ENCODE measurements at regions not wholly inside any gene's neighbourhood (a gene's known extent, or its start where the extent isn't known, plus 50 kb on each side); places are given as distances from the start of the nearest gene placed in this dataset.
"Not testable (repeated sequence)": the region's sequence is repeated elsewhere in the genome, so short reads cannot be mapped to it uniquely, and the experiment has no call there.

DNA sequence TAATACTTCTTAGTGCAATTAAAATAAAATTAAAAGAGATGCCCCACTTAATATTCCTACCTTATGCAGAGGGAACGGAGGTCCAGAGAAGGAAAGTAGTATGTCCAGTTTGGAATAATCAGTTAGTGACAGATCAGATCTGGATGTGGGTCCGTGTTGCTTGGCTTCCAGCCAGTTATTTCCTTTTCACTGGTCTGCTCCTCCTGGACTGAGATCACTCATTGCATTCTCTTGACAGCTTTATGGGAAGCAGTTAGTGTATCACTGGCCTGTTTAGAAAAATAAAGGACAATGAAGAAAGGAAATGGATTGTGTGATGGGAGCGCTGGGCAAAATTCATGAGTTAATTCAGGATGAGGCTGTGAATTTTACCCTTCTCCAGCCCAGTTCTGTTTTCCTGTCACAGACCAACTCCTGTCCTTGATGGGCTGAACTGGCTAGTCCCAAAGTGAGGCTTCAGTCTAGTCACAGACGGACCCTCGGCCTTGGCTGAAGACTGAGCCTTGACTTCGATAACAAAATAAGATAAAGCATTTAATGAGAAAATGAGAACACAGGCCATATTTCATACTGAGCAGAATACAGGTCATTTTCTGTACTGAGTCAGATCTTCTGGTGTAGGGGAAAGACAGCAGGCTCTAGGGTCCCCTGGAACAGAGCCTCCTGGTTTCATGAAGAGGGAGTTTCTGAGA, 85.2 kb upstream of the TRABD2B start:
- DNase-seq: no peak

DNA sequence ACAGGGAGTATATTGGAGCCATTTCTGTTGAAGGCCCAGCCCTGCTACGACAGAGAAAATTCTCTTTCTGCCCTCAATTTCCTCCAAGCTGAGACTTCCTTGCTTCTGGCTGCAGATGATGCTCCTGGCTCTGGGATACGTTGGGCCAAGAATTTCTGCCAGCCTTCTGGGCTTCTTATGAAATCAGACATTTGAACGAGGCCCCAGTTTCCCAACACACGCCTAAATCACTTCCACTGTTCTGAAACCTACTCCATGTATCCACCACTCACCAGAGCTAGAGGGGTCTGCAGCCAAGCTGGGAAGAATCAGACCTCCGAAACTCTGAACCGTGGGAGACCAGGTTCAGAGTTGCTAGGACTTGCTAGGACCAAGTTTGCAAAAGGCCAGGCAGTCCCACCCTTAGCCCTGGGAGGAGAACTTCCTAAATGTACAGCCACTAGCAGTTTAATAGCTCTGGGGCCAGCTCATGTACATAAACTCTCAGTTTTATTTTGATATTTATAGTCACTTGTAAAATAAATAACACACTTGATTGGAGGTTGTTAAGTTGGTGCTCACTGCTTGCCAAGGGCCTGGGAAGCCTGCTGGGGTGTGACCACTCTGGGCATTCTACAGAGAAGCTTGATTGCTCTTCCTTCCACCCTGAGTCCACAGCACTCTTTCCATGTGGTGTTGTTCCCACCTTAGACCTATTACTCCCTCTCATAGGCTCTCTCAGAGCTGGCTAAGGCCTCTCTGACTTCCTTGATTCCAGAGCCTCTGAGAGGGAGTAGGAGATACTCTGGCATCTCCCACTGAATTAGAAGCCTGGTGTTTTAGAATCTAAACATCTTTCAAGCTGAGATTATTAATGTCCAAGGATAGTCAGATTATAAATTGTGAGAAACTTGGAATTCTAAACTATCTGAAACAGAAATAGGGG, 83.4 kb upstream of the TRABD2B start:
- DNase-seq: no peak

GRCh38 chr1:48079096-48079495, 81.9 kb upstream of the TRABD2B start:
- DNase-seq: no peak

DNA sequence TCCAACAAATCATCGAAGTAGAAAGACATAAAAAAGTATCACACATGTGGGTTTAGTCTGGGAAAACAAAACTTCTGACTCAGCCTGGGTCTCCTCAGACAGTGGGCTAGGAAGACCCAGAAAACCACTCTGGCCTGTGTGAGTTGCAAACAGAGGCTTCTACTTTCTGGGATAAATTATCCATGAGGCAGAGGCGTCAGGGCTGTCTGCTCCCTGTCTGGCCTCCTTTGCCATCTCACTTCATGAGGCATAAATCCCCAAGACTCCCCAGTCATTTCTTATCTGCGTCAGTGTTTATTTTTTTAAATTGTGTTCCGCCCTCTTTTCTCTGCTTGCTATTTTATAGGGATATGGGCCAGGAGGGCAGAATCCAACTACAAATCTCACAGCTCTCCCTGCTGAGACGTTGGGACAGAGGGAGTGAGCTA, 80.6 kb upstream of the TRABD2B start:
- DNase-seq: no peak

DNA sequence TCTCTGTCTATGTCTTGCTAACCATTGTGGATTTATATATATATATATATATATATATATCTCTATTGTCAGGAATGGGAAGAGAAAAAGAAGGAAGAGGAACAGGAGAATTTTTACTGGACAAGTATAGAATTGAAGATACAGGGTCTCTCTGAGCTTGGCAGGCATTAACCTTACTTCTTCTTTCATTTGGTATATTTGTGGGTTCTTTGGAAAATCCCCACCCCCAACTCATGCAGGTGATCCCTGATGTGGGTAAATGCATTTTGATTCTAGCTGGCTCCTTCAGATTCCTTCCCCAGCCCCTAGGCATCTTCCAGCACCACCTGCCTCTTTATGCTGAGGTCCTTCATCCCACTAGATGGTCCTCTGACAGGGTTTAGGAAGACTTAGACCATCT, 78.8 kb upstream of the TRABD2B start:
- no peak for DNase-seq

DNA sequence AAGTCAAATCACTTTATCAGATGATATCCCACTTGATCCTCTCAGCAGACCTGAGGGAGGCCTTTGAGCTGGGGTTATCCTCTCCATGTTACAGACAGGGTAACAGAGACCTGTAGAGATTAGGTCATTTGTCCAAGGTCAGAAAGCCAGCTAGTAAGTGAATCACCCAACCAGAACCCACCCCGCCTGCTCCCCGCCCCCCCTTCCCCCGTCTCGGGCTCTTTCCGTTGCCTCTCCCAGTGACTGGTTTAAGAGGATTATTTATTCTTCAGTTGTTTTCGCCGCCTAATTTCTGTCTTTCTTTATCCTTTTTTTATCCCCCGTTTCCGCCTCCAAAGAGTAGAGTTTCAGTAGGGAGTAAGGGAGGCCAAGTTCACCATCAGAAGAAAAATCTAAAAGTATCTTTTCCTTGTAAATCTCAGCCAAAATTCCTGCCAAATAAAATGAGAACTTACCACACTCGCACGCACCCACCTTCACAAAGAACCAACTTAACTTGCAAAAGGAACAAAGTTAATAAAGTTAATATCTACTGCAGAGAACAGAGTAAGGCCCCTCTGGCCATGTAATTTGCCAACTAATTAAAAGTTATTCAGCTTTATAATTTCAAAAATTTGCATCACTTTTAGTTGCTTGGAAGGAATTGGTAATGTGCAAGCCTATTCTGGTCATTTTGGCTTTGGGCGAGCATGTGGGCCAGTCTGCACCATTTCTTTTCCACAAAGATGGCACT, 76.8 kb upstream of the TRABD2B start:
- no peak for DNase-seq

DNA sequence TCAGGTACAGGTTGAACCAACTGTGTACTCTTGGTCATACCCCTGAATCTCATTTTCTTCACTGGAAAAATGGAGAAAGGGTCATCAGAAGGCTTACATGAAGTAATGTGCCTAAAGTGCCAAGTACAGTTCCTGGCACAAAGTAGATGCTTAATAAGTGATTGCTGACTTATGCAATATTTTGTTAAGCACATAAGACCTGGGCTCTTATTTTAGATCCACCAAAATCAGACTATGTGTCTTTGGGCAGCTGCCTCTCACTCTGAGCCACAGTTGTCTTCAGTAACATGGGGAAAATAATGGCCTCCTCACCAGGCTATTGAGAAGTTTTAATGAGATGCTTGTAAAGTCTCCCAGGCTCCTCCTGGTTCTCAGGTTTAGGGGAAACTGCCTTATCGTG, 74.3 kb upstream of the TRABD2B start:
- no peak for DNase-seq

GRCh38 chr1:48070396-48070750, 73.2 kb upstream of the TRABD2B start:
- no peak for DNase-seq

- DNase-seq: no peak
These were observed 72.6 kb upstream of the TRABD2B start for GRCh38 chr1:48069662-48070395.

DNA sequence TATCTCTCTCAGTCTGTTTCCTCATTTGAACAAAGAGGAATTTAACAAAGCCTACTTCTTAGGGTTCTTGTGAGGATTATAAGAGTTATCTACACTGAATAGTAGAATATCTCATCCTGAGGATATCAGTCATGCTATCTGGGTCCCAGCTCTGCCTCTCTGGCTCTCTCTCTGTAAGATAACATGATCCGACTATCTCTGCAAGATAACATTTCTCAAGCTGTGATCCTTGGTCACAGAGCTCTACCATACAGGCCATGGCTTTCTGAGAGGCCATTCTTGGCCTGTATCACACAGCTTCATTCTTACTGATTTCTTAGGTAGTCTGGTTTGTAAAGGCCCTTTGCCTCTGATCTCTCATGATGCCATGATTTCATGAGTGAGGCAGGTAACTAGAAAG, 71.0 kb upstream of the TRABD2B start:
- DNase-seq: no peak

DNA sequence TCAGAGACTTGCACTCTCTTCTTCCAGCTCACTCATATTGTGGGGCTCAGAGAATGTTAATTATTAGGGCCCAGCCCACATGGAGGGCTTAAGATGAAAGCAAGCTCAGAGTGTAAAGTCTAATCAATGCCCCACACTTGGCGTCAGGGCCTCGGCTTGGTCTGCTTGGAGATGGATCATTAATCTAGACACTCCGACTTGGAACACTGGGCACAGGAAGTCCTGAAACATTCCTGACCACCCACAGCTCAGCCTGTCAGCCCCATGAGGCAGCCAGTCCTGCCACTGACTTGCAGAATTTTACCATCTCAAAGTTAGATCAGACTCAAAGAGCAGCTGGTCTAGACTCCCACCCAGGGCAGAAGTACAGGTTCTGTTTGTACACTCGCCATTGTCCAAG, 69.8 kb upstream of the TRABD2B start:
- DNase-seq: no peak

DNA sequence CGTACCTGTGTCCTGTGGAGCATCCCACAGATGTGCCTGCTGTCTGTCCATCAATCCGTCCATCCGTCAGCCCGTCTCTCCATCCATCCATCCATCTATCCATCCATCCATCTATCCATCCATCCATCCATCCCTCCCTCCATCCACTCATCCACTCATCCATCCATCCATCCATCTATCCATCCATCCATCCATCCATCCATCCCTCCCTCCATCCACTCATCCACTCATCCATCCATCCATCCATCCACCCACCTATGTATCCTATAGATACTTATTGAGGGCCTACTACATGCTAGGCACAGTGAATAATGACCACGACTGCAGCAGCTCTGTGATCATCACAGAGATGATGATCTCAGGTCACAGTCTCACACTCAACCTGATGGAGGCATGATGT, 67.5 kb upstream of the TRABD2B start:
- not testable (repeated sequence) for DNase-seq

DNA sequence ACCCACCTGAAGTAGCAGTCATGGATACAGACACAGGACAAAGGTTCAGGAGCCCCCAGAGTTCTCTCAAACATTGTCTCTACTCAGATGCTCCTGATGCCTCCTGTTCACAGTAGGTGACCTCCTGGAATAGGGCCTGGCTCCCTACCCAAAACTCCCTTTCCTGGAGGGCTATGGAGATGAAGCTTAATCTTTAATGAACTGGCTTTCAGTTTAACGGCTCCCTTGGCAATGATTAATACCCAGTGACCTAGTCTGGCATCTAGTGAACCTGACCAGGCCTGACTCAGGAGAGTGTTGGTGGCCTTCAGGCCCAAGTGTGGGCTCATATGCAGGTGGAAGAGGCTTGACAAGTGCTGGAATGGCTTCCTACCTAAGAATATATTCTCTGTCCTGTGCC, 65.2 kb upstream of the TRABD2B start:
- no peak for DNase-seq

DNA sequence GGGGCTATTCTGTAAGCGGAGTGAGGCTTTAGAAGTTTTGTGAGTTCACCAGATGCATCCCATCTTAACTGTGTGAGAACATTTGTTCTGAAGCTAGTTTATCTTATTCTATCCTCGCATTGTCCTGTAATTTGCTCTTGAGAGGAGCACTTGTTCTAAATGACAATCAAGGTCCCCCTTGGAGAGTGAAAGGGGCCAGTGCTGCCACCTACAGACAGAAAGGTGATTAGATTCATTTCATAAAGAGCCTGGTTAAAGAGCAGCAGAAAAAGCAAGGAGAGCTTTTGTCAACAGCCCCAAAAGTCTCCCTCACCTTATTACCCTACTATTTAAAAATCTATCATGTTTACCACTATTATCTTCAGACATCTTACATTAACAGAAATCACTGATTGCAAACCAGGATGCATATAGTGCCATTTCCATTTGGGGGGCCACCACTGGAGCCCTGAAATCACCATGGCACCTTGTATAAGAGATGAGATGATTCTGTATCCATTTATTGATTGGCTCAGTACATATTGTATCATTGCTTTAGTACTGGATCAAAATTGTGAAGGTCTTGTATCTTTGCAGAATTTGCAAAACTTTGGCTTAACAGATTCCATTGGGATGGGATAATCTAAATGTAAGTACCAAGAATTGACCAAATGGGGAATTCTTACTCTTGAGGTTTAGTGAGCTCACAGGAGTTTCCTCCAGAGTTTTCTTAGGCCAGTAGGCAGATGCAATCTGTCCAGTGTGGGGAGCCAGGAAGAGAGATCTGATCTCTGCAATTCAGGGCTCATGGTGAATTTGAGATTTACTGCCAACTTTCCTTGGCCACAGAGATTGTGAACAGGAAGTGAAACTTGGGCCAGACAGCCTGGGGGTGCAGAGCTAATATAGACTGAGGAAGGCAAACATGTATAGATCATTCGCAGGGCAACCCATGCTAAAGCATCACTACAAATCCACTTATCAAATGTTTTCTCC, 64.3 kb upstream of the TRABD2B start:
- DNase-seq: no peak

DNA sequence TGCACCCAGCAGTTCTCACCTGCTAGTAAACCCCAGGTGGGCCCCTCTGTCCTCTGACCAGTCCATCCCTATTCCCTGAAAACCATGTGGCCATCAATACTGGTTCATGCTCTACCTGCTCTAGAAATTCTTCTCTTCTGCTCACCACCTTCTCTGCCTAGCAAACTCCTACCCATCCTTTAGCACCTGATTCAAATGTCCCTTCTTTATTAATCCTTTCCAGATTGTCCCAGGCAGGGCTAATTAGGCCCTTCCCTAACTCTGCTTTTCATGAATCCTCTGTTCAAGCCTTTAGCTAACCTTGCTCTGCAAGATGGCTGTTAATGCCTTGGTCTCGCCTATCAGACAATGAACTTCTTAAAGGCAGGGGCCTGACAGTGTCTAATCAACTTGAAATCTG, 62.1 kb upstream of the TRABD2B start:
- no peak for DNase-seq

- DNase-seq: no peak
These were observed 61.2 kb upstream of the TRABD2B start for GRCh38 chr1:48058135-48059025.

DNA sequence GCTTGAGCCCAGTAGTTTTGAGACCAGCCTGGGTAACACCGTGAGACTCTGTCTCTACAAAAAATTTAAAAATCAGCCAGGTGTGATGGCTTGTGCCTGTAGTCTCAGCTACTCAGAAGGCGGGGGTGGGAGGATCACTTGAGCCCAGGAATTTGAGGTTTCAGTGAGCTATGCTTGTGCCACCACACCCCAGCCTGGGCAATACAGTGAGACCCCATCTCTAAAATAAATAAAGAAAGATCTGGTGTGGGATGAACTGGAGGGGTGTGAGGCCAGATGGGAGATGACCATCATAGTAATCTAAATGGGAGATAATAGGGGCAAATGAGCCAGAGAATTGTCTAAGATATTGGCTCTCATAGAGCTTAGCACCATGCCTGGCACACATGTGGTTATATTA, 60.1 kb upstream of the TRABD2B start:
- no peak for DNase-seq

DNA sequence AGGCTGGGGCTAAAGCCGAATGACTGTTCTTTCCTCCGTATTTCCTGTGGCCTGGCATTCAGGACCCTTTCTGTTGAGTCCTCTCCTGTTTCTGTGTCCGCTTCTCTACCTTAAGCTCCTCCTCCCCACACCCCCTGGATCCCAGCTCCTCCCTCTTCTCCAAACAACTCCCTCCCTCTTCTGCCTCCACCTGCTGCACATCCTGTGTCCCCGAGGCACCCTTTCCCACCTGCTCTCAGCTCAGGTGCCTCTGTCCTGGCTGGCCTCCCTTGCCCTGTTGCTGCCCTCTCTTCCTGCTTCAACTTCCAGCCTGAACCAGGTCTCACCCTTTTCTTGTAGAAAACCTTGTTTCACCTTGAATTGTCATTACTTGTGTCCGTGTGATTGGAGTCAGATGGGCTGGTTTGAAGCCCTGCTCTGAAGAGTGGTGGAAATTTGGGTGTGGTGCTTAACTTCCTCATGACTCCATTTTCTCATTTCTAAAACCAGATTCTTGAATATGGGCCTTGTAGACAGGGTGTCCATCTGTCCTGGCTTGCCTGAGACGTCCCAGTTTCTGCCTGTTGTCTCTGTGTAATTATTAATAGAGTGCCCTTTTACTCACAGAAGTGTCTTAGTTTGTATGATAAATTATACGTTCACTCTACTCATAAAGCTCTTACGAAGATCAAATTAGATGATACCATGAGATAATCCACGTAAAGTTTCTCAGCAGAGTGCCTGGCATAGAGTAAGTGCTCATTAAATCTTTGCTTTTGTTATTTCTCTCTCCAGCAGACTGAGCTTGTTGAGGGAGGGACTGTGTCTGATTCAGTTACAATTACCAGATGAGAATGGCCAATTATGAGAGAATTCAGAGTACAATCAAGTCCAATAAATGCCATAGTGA, 58.9 kb upstream of the TRABD2B start:
- no peak for DNase-seq

DNA sequence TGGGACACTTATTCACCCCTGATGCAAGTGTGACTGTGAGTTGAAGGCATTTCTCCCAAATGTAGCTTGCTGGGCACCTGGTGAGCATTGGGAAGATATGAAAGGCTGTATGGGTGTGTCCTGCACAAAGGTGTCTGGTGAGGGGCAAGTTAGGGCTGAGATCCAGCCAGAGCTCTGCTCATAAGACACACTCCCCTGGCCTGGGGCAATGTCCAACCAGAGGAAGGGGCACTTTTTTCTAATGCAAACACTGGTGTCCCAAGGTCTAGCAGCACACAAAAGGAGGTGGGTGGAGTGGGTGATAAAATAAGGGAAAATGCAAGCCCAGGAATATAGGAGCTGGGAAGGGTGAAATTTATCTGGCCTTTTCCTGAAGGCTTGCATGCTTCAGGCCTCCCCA, 57.0 kb upstream of the TRABD2B start:
- DNase-seq: no peak

GRCh38 chr1:48052923-48053291, 55.7 kb upstream of the TRABD2B start:
- DNase-seq: no peak

Data from stimulated activated CD4-positive, alpha-beta T cell treated with anti-CD3 and anti-CD28 coated beads, Interleukin-4, amount 100 ng/mL, for 24 hours (primary cell).